Calu3 (cell line): ENCODE measurements at regions not wholly inside any gene's neighbourhood (a gene's known extent, or its start where the extent isn't known, plus 50 kb on each side); places are given as distances from the start of the nearest gene placed in this dataset.

Experiments used
- BruUV-seq: library from RNA; stranded (reverse); fragments of 400-500 nt; replicated peaks from 2 replicates; lab custom pipeline; 2021; lab: Mats Ljungman, UMichigan
- CTCF ChIA-PET: fragments of 300-600 bp; sonication (Branson Sonifier 250); formaldehyde crosslinking; loops from one replicate; lab custom pipeline; 2022; ENCODE audit warnings: antibody characterized with exemption; lab: Charles Lee
- DNase-seq: peaks from one replicate; pipeline ENCODE4 v3.0.0; 2022
- H3K27ac Mint-ChIP-seq: one replicate; pipeline ENCODE4 v1.8.0; 2022; ENCODE audit warnings: mixed read lengths; ENCODE audit not compliant: unreplicated experiment
- H3K27me3 Mint-ChIP-seq: one replicate; pipeline ENCODE4 v1.8.0; 2022; ENCODE audit warnings: mixed read lengths; ENCODE audit not compliant: unreplicated experiment
- H3K36me3 Mint-ChIP-seq: one replicate; pipeline ENCODE4 v1.8.0; 2022; ENCODE audit warnings: mild to moderate bottlenecking, moderate library complexity, mixed read lengths; ENCODE audit not compliant: insufficient read depth, unreplicated experiment
- H3K4me1 Mint-ChIP-seq: one replicate; pipeline ENCODE4 v1.8.0; 2022; ENCODE audit warnings: mild to moderate bottlenecking, low read depth, mixed read lengths; ENCODE audit not compliant: unreplicated experiment
- H3K4me3 Mint-ChIP-seq: one replicate; pipeline ENCODE4 v1.8.0; 2022; ENCODE audit warnings: mild to moderate bottlenecking, low read depth, moderate library complexity, mixed read lengths; ENCODE audit not compliant: unreplicated experiment
- H3K9me3 Mint-ChIP-seq: one replicate; pipeline ENCODE4 v1.8.0; 2022; ENCODE audit warnings: low read depth, mixed read lengths; ENCODE audit not compliant: unreplicated experiment
- intact Hi-C: fragments of 100-400 bp; cut with micrococcal nuclease; formaldehyde crosslinking; loops from one replicate; pipeline ENCODE4 v1.10.0; 2022; ENCODE audit not compliant: unreplicated experiment
- TF ChIP-seq, protein P1 (sequence below): fragments of 200-600 bp; IDR thresholded peaks from one replicate; pipeline ENCODE4 v1.8.0; 2022; ENCODE audit warnings: antibody characterized with exemption; ENCODE audit not compliant: unreplicated experiment

DNA sequence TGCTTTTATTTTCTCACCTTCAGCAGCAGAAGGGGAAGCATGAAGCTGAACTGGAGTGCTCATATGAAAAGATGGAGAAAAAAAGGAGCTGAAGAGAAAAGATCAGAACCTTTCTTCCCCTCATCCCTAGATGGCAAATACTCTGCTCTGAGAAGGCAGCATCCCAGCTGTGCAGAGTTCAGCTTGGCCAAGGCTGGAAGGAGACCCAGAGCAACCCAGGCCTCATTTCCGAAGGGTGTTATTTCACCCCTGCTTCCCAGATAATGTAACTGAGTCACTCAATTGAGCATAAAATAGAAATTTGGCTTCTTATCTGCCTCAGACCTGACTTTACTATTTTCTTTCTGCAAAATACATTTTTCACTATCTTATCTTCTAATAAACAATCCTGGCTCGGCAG, 489.9 kb upstream of the BRINP1 start:
- TF ChIP-seq, protein P1, sequence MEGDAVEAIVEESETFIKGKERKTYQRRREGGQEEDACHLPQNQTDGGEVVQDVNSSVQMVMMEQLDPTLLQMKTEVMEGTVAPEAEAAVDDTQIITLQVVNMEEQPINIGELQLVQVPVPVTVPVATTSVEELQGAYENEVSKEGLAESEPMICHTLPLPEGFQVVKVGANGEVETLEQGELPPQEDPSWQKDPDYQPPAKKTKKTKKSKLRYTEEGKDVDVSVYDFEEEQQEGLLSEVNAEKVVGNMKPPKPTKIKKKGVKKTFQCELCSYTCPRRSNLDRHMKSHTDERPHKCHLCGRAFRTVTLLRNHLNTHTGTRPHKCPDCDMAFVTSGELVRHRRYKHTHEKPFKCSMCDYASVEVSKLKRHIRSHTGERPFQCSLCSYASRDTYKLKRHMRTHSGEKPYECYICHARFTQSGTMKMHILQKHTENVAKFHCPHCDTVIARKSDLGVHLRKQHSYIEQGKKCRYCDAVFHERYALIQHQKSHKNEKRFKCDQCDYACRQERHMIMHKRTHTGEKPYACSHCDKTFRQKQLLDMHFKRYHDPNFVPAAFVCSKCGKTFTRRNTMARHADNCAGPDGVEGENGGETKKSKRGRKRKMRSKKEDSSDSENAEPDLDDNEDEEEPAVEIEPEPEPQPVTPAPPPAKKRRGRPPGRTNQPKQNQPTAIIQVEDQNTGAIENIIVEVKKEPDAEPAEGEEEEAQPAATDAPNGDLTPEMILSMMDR: no peak
- H3K4me1 Mint-ChIP-seq: no peaks in the 10 kb centered on the region
- DNase-seq: no peak
- BruUV-seq: no TSS peak
- intact Hi-C loops: no loop called here
- CTCF ChIA-PET: no interaction called here
- no peak overlapping the region for H3K27ac Mint-ChIP-seq
- peaks cover 5% of the 10 kb centered on the region for H3K9me3 Mint-ChIP-seq
- H3K4me3 Mint-ChIP-seq: no peak overlapping the region
- H3K36me3 Mint-ChIP-seq: no peaks in the 10 kb centered on the region
- no peaks in the 10 kb centered on the region for H3K27me3 Mint-ChIP-seq

DNA sequence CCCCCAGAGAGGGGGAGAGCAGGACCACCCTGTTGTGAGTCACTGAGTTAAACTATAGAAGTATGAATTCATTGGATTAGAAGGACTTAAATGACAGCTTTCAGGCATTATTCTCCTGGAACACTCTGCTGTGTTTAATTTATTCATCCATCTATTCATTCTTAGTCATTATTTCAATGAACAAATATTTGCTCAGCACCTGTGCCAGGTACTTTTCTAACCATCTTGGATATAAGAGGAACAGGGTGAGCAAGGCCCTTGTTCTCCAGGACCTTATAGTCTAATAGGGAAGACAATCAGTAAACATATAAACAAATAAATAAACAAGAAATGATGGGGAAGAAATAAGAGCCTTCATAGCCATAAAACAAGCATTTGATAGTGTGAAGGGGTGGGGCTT, 483.9 kb upstream of the BRINP1 start:
- TF ChIP-seq, protein P1: no peak
- H3K9me3 Mint-ChIP-seq: peaks cover 3% of the 10 kb centered on the region
- CTCF ChIA-PET: no interaction called here
- no peaks in the 10 kb centered on the region for H3K36me3 Mint-ChIP-seq
- H3K4me3 Mint-ChIP-seq: no peak overlapping the region
- no TSS peak for BruUV-seq
- intact Hi-C loops: no loop called here
- DNase-seq: no peak
- no peaks in the 10 kb centered on the region for H3K27me3 Mint-ChIP-seq
- H3K4me1 Mint-ChIP-seq: no peaks in the 10 kb centered on the region
- H3K27ac Mint-ChIP-seq: no peak overlapping the region

DNA sequence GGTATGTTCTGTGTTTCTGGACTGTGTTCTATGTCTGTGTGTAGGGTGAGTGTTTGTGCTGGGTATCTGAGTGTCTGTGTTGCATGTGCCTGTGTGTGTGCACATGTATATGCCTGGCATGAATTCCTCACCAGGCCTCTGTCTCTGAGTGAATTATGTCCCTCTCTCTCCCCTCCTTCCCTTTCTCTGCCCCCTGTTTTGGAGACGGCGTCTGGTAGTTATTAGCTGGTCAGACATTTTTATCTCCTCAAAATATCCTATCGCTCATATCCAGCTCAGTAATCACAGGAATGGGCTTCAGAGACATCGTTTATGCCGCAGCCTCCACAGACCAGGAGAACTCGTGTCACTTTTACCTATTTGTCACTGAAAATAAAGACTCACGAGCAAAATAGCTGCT, 483.2 kb upstream of the BRINP1 start:
- no TSS peak for BruUV-seq
- H3K27ac Mint-ChIP-seq: no peak overlapping the region
- TF ChIP-seq, protein P1: no peak
- DNase-seq: no peak
- H3K36me3 Mint-ChIP-seq: no peaks in the 10 kb centered on the region
- CTCF ChIA-PET: no interaction called here
- no peak overlapping the region for H3K4me3 Mint-ChIP-seq
- H3K4me1 Mint-ChIP-seq: no peaks in the 10 kb centered on the region
- intact Hi-C loops: no loop called here
- H3K27me3 Mint-ChIP-seq: no peaks in the 10 kb centered on the region
- no peaks in the 10 kb centered on the region for H3K9me3 Mint-ChIP-seq

DNA sequence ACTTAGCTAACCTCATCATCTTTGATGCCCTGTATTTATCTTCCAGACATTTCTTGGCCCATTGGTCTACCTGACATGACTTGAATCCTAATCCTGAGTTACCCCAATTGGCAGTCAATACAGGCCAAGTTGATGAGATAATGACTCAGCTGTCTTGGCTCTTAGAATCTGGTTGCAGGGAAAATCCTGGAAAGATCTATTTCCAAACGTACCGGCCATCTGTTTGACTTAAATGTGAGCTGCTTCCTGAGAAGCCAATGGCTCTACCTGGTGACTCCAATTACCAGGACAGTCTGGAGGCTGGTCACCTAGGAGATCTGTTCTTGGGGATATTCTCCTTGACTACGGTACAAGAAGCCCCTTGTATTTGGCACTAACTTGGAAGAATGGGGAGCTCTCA, 475.2 kb upstream of the BRINP1 start:
- peaks cover 4% of the 10 kb centered on the region for H3K9me3 Mint-ChIP-seq
- H3K36me3 Mint-ChIP-seq: no peaks in the 10 kb centered on the region
- no peak for DNase-seq
- H3K27me3 Mint-ChIP-seq: no peaks in the 10 kb centered on the region
- TF ChIP-seq, protein P1: no peak
- H3K4me1 Mint-ChIP-seq: no peaks in the 10 kb centered on the region
- CTCF ChIA-PET: no interaction called here
- intact Hi-C loops: no loop called here
- H3K27ac Mint-ChIP-seq: no peak overlapping the region
- BruUV-seq: no TSS peak
- H3K4me3 Mint-ChIP-seq: no peak overlapping the region
